GM21390 (cell line): ENCODE measurements at regions not wholly inside any gene's neighbourhood (a gene's known extent, or its start where the extent isn't known, plus 50 kb on each side); places are given as distances from the start of the nearest gene placed in this dataset.
"Not testable (repeated sequence)": the region's sequence is repeated elsewhere in the genome, so short reads cannot be mapped to it uniquely, and the experiment has no call there.

Experiments used
- ATAC-seq: cut with Tn5 transposase; IDR thresholded peaks from one replicate; pipeline ENCODE4 v1.9.1; 2021; ENCODE audit not compliant: unreplicated experiment

- not testable (repeated sequence) for ATAC-seq
Measured at GRCh38 chr7:76926416-76926815, 105.7 kb downstream of the SPDYE17 start.

GRCh38 chr7:76924756-76925155 lies 107.4 kb downstream of the SPDYE17 start:
- not testable (repeated sequence) for ATAC-seq

GRCh38 chr7:76918619-76919018 lies 113.5 kb downstream of the SPDYE17 start:
- not testable (repeated sequence) for ATAC-seq

- not testable (repeated sequence) for ATAC-seq
Measured at GRCh38 chr7:76914361-76914760, 117.8 kb downstream of the SPDYE17 start.

- ATAC-seq, result not testable (repeated sequence)
Measured at GRCh38 chr7:76912011-76912814, 119.9 kb downstream of the SPDYE17 start.

- ATAC-seq, result not testable (repeated sequence)
Measured at GRCh38 chr7:76904688-76905087, 127.5 kb downstream of the SPDYE17 start.

- ATAC-seq, result not testable (repeated sequence)
Measured at GRCh38 chr7:76901944-76902710, 130.0 kb downstream of the SPDYE17 start.

GRCh38 chr7:76898807-76899206 lies 133.4 kb downstream of the SPDYE17 start:
- ATAC-seq, result not testable (repeated sequence)

GRCh38 chr7:76897007-76897406 lies 135.2 kb downstream of the SPDYE17 start:
- ATAC-seq, result not testable (repeated sequence)

GRCh38 chr7:76895696-76896095 lies 136.5 kb downstream of the SPDYE17 start:
- not testable (repeated sequence) for ATAC-seq

GRCh38 chr7:76891771-76892170 lies 140.4 kb downstream of the SPDYE17 start:
- not testable (repeated sequence) for ATAC-seq

- ATAC-seq, result not testable (repeated sequence)
Measured at GRCh38 chr7:76879733-76880288, 152.3 kb downstream of the SPDYE17 start.

- not testable (repeated sequence) for ATAC-seq
Measured at GRCh38 chr7:76875760-76876159, 156.4 kb downstream of the SPDYE17 start.

GRCh38 chr7:76870504-76870808 lies 161.7 kb downstream of the SPDYE17 start:
- not testable (repeated sequence) for ATAC-seq

- not testable (repeated sequence) for ATAC-seq
Measured at GRCh38 chr7:76867364-76867889, 164.7 kb downstream of the SPDYE17 start.

GRCh38 chr7:76863150-76863773 lies 168.9 kb downstream of the SPDYE17 start:
- ATAC-seq, result not testable (repeated sequence)

GRCh38 chr7:76862241-76862640 lies 169.9 kb downstream of the SPDYE17 start:
- not testable (repeated sequence) for ATAC-seq

GRCh38 chr7:76859933-76860332 lies 172.2 kb downstream of the SPDYE17 start:
- not testable (repeated sequence) for ATAC-seq

GRCh38 chr7:76854631-76855030 lies 177.5 kb downstream of the SPDYE17 start:
- not testable (repeated sequence) for ATAC-seq

GRCh38 chr7:76852787-76853584 lies 179.2 kb downstream of the SPDYE17 start:
- not testable (repeated sequence) for ATAC-seq
